ENCODE measurements at regions not wholly inside any gene's neighbourhood (a gene's known extent, or its start where the extent isn't known, plus 50 kb on each side); places are given as distances from the start of the nearest gene placed in this dataset.

- no peak for DNase-seq (ENCODE audit: extremely low read depth, low read depth)
- TF ChIP-seq, protein P1, sequence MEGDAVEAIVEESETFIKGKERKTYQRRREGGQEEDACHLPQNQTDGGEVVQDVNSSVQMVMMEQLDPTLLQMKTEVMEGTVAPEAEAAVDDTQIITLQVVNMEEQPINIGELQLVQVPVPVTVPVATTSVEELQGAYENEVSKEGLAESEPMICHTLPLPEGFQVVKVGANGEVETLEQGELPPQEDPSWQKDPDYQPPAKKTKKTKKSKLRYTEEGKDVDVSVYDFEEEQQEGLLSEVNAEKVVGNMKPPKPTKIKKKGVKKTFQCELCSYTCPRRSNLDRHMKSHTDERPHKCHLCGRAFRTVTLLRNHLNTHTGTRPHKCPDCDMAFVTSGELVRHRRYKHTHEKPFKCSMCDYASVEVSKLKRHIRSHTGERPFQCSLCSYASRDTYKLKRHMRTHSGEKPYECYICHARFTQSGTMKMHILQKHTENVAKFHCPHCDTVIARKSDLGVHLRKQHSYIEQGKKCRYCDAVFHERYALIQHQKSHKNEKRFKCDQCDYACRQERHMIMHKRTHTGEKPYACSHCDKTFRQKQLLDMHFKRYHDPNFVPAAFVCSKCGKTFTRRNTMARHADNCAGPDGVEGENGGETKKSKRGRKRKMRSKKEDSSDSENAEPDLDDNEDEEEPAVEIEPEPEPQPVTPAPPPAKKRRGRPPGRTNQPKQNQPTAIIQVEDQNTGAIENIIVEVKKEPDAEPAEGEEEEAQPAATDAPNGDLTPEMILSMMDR (IDR thresholded peaks at IDR 0.05; ENCODE audit: low read depth, low read length): no peak
Observed at GRCh38 chr11:71115770-71116692, 136.3 kb downstream of the SHANK2 start.

DNA sequence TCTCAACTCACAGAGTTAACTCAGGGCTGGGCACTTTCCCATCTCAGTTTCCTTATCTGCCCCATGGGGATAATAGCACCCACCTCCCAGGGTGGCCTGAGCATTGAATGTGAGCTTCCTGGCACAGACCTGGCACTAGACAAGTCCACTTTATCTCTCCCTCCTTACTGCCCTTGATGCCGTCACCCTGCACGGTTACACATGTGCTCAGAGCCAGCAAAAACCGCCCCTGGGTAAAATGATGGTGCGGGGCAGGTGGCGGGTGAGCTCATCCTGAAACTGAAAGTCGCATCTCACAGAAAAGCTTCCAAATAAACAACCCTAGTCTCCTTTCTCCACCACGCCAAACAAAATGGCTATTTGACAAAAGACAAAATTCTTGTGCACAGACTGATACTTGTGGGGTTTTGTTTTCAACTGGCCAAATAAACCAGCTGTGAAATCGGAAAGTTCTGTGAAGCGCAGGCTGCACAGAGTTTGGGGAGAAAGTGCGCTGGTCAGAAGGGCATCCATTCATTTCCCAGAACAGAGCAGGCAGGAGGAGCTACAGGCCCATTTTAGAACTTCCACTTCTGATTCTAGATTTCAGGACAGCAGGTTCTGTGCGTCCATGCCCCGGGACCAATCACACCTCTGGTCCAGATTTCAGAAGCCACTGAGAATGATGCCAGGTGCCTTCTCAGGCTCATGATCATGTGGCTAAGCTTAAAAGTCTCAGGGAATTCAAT is 138.1 kb downstream of the SHANK2 start:
- TF ChIP-seq, protein P1 (IDR thresholded peaks at IDR 0.05; ENCODE audit: low read depth, low read length): no peak; the same call in 1 of the 2 replicates
- no peak for DNase-seq (ENCODE audit: extremely low read depth, low read depth)

GRCh38 chr11:71112990-71113389 is 139.4 kb downstream of the SHANK2 start:
- TF ChIP-seq, protein P1 (IDR thresholded peaks at IDR 0.05; ENCODE audit: low read depth, low read length): no peak
- DNase-seq (ENCODE audit: extremely low read depth, low read depth): no peak

- DNase-seq (ENCODE audit: extremely low read depth, low read depth): no peak
- TF ChIP-seq, protein P1 (IDR thresholded peaks at IDR 0.05; ENCODE audit: low read depth, low read length): no peak
Observed at GRCh38 chr11:71112454-71112853, 139.9 kb downstream of the SHANK2 start.

- TF ChIP-seq, protein P1 (IDR thresholded peaks at IDR 0.05; ENCODE audit: low read depth, low read length): no peak
- DNase-seq (ENCODE audit: extremely low read depth, low read depth): no peak
Observed at GRCh38 chr11:71109586-71109985, 142.8 kb downstream of the SHANK2 start.

GRCh38 chr11:71109186-71109585 is 143.2 kb downstream of the SHANK2 start:
- DNase-seq (ENCODE audit: extremely low read depth, low read depth): no peak
- TF ChIP-seq, protein P1 (IDR thresholded peaks at IDR 0.05; ENCODE audit: low read depth, low read length): no peak

Measured in AG09319 (cell line).